ENCODE measurements at regions not wholly inside any gene's neighbourhood (a gene's known extent, or its start where the extent isn't known, plus 50 kb on each side); places are given as distances from the start of the nearest gene placed in this dataset.

GRCh38 chr17:36862116-36862920 lies 75.0 kb upstream of the LHX1 start:
- no peak for TF ChIP-seq CTCF (IDR thresholded peaks at IDR 0.05)
- no peak for TF ChIP-seq POLR2A (IDR thresholded peaks at IDR 0.05)
- TF ChIP-seq POLR2AphosphoS5 (IDR thresholded peaks at IDR 0.05), result no peak

Data from suprapubic skin (tissue), 4 donors.